BJ (cell line): ENCODE measurements at regions not wholly inside any gene's neighbourhood (a gene's known extent, or its start where the extent isn't known, plus 50 kb on each side); places are given as distances from the start of the nearest gene placed in this dataset. TPM values are rescaled to one million over a fixed set of nuclear protein-coding genes. Genes with fewer than 3 reads are reported as not detected.

Experiments used
- CTCF ChIA-PET: fragments of 350-600 bp; formaldehyde crosslinking; extraction: SDS; loops from one replicate; lab custom pipeline; 2021; ENCODE audit warnings: antibody characterized with exemption, inconsistent platforms; lab: Yijun Ruan, JAX
- POLR2A ChIA-PET: fragments of 300-600 bp; sonication (Branson Sonifier 250); formaldehyde crosslinking; extraction: SDS; loops from one replicate; lab custom pipeline; 2021; ENCODE audit warnings: antibody characterized with exemption; lab: Charles Lee
- DNase-seq: peaks from one replicate; pipeline ENCODE4 v3.0.0-alpha.2; 2011; ENCODE audit warnings: low read depth
- H3K27me3 ChIP-seq: 2 replicates; pipeline ENCODE4 v1.6.0; 2011; ENCODE audit warnings: low read length; ENCODE audit not compliant: control insufficient read depth, insufficient read depth
- H3K36me3 ChIP-seq: 2 replicates; pipeline ENCODE4 v1.5.1; 2011; ENCODE audit warnings: low read length; ENCODE audit not compliant: control insufficient read depth, insufficient read depth
- H3K4me3 ChIP-seq: 2 replicates; pipeline ENCODE4 v1.5.1; 2011; ENCODE audit warnings: low read depth, mild to moderate bottlenecking, control low read depth, low read length
- small RNA-seq: library from RNA; depleted of rRNA; stranded (forward); fragments of <200 nt; gene quantifications from one replicate; pipeline ENCODE3, GENCODE V24; 2012; ENCODE audit warnings: low replicate concordance, low read depth; ENCODE audit not compliant: insufficient read length
- TF ChIP-seq, protein P1 (sequence below): IDR thresholded peaks from 2 replicates; pipeline ENCODE4 v1.5.1; 2011; ENCODE audit warnings: low read depth, mild to moderate bottlenecking, control low read depth, inconsistent platforms, low read length, moderate library complexity; ENCODE audit not compliant: insufficient read depth

DNA sequence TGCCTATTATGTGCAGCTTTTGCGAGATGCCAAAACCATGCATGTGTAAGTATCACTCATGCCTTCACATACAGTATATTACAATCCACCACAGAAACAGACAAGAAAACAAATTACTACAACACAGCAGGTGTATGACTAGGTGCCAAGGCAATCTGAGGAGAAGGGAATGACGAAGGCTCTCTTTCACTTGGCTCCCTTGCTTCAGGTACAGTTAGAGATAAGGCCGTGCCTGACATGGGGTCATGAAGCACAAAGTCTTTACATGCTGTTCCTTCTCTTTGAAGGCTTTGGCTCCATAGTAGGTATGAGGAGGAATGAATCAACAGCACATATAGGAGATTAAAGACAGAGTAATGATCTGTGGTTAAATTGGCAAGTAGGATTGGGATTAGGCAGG lies 65.2 kb upstream of the FSHB start:
- CTCF ChIA-PET = no interaction called here
- H3K4me3 ChIP-seq = no peak overlapping the region
- TF ChIP-seq, protein P1, sequence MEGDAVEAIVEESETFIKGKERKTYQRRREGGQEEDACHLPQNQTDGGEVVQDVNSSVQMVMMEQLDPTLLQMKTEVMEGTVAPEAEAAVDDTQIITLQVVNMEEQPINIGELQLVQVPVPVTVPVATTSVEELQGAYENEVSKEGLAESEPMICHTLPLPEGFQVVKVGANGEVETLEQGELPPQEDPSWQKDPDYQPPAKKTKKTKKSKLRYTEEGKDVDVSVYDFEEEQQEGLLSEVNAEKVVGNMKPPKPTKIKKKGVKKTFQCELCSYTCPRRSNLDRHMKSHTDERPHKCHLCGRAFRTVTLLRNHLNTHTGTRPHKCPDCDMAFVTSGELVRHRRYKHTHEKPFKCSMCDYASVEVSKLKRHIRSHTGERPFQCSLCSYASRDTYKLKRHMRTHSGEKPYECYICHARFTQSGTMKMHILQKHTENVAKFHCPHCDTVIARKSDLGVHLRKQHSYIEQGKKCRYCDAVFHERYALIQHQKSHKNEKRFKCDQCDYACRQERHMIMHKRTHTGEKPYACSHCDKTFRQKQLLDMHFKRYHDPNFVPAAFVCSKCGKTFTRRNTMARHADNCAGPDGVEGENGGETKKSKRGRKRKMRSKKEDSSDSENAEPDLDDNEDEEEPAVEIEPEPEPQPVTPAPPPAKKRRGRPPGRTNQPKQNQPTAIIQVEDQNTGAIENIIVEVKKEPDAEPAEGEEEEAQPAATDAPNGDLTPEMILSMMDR = no peak
- H3K36me3 ChIP-seq = no peaks in the 10 kb centered on the region
- POLR2A ChIA-PET = no interaction called here
- H3K27me3 ChIP-seq = no peaks in the 10 kb centered on the region
- DNase-seq = no peak

DNA sequence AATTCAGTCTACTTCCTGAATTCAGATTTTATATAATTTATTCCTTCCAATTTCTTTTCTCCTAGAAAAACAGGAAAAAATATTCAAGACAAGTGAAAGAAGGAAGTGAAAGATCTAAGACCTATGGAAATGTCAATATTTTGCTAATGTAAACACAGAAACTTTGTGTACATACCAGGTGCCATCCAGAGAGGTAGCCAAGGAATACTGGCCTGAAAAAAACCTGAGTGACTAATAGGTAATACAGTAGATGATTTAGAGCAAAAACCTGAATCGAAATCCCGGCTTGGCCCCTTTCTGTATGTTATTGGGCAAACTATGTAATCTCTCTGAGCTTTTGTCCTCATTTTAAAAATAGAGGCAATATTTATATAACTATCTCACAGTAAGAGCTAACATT lies 59.2 kb upstream of the FSHB start:
- ChIA-PET POLR2A (no interaction called here), CTCF (interaction anchor here (1.7 kb wide), 1 partner anchor 28 kb away, joined by 4 read pairs; no protein-coding TSS in a partner anchor)
- no peaks in the 10 kb centered on the region for H3K27me3 ChIP-seq
- no peaks in the 10 kb centered on the region for H3K36me3 ChIP-seq
- no peak for DNase-seq
- TF ChIP-seq, protein P1 = no peak
- H3K4me3 ChIP-seq = no peak overlapping the region

DNA sequence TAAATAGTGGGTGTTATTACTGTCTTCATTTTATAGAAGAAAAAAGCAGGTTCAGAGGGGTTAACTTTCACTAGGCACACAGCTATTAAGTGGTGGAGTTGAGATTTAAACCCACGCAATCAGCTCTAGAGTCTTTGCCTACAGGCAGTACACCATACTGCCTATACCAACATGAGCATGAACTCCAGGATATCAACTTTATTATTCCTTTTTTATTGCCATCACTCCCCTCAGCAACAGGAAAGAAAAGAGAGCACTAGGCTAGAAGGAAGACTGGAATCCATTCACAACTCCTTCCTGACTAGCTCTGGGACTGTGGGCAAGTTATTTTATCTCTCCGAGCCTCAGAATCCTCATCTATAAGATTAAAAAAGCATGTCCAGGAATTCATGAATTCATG lies 58.7 kb upstream of the FSHB start:
- no peaks in the 10 kb centered on the region for H3K36me3 ChIP-seq
- DNase-seq = no peak
- TF ChIP-seq, protein P1 = no peak
- H3K4me3 ChIP-seq = no peak overlapping the region
- no peaks in the 10 kb centered on the region for H3K27me3 ChIP-seq
- CTCF ChIA-PET = interaction anchor here (1.7 kb wide), 1 partner anchor 28 kb away, joined by 4 read pairs; no protein-coding TSS in a partner anchor
- POLR2A ChIA-PET = no interaction called here

DNA sequence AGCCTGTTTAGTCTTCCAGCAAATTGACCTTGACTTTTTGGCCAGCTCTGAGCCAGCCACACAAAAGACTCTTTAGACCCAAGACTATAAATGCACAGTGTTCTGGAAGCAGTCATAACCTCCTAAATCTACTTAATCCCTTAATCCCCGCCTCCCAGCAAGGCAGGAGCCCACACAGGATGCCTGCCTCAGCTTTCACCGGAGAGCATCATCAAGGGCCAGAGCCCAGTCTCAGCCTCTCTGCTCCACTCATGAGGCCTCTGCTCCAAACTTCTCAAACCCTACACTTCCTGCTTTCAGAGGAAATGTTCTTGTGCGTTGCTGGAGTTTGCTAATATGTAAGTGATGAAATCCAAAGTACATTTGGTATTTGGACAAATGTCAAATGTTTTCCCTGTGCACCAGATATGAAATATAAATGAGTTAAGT lies 57.9 kb upstream of the FSHB start:
- TF ChIP-seq, protein P1 = no peak
- CTCF ChIA-PET = interaction anchor here (1.7 kb wide), 1 partner anchor 29 kb away, joined by 4 read pairs; no protein-coding TSS in a partner anchor

DNA sequence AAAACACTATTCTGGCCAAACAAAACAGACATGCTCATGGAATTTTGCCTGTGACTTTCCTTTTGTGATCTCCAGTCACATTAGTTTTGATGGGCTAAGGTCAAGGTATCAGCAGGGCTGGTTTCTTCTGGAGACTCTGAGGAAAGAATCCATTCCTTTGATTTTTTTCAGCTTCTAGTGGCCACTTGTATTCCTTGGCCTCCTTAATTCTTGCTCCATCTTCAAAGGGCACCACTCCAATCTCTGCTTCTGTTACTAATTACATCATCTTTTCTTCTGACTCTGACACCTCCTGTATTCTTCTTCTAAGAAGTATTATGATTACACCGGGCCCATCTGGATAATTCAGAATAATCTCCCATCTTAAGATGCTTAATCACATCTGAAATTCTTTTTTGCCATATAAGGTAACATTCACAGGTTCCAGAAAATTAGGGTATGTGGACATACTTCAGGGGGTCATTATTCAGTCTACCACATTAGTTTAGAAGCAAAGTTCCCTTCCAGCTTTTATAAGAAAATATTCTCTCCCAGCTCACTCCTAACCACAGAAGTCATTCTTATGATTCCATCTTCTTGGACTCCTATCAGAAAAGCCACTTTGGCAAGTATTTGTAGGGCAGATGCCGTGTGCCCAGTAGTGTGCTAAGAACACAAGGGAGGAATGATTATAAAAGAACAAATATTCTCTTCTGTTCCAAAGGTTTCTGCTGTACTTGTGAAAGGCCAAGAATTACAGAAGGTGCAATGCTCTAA lies 56.4 kb upstream of the FSHB start:
- Histone ChIP-seq H3K27me3 (no peaks in the 10 kb centered on the region), H3K36me3 (no peaks in the 10 kb centered on the region), H3K4me3 (no peak overlapping the region)
- TF ChIP-seq, protein P1 = no peak
- ChIA-PET POLR2A (no interaction called here), CTCF (interaction anchor here (0.7 to 0.8 kb wide), 3 partner anchors 10 to 26 kb away, joined by 3 to 4 read pairs (median 3); no protein-coding TSS in a partner anchor)
- no peak for DNase-seq

More for the DNA sequence above, 57.9 kb upstream of the FSHB start:
- POLR2A ChIA-PET = no interaction called here
- DNase-seq = no peak
- H3K36me3 ChIP-seq = no peaks in the 10 kb centered on the region
- no peaks in the 10 kb centered on the region for H3K27me3 ChIP-seq
- H3K4me3 ChIP-seq = no peak overlapping the region

Small RNA genes in the stretch of these regions (small RNA-seq; reads per million reads assigned to genes)
- not detected for gene AL358944.1
